ENCODE measurements at regions not wholly inside any gene's neighbourhood (a gene's known extent, or its start where the extent isn't known, plus 50 kb on each side); places are given as distances from the start of the nearest gene placed in this dataset.

DNA sequence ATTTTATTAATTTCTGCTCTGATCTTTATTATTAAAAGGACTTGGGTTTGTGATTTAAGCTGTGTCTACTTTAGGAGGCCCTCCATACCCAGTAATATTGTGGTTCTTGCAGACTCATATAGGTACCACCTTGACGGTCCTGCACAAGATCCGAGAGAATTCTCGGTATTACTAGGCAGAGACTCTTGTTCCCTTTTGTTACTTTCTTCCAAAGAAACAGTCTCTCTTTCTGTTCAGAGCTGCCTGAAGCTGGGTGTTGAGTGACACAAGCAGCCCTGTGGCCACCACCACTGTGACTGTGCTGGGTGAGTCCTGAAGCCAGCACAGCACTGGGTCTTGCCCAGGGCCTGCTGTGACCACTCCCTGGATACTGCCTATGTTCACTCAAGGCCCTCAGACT lies 666.6 kb downstream of the SEMA5A start:
- TF ChIP-seq CREM (IDR thresholded peaks at IDR 0.05; ENCODE audit: low read depth) (no peak), FOXM1 (IDR thresholded peaks at IDR 0.05; ENCODE audit: low read depth, low read length) (no peak), POLR2AphosphoS2 (IDR thresholded peaks at IDR 0.05; ENCODE audit: low read depth, low read length) (no peak), YY1 (IDR thresholded peaks at IDR 0.05; ENCODE audit: low read depth, low read length) (no peak), JUND (IDR thresholded peaks at IDR 0.05; ENCODE audit: low read depth, low read length) (no peak), ZBTB33 (IDR thresholded peaks at IDR 0.05) (no peak), CTCF (IDR thresholded peaks at IDR 0.05 in 2 of 3, conservative IDR thresholded peaks at IDR 0.05 in 1 of 3; ENCODE audit: control insufficient read depth in 2 of 3, extremely low read depth in 1 of 3, insufficient read depth in 1 of 3, low read depth in 3 of 3, low read length in 3 of 3) (no peak), RAD21 (IDR thresholded peaks at IDR 0.05; ENCODE audit: insufficient read depth, low read depth, low read length) (no peak), POLR2A (IDR thresholded peaks at IDR 0.05; ENCODE audit: low read depth, low read length) (no peak), CHD2 (IDR thresholded peaks at IDR 0.05; ENCODE audit: borderline replicate concordance, low read depth, low read length) (no peak)
- TF ChIP-seq, protein P1, sequence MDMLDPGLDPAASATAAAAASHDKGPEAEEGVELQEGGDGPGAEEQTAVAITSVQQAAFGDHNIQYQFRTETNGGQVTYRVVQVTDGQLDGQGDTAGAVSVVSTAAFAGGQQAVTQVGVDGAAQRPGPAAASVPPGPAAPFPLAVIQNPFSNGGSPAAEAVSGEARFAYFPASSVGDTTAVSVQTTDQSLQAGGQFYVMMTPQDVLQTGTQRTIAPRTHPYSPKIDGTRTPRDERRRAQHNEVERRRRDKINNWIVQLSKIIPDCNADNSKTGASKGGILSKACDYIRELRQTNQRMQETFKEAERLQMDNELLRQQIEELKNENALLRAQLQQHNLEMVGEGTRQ (IDR thresholded peaks at IDR 0.05; ENCODE audit: borderline replicate concordance, low read depth, low read length), result no peak

All from GM12878 (cell line).